Left lobe of liver (tissue), 2 donors: ENCODE measurements at regions not wholly inside any gene's neighbourhood (a gene's known extent, or its start where the extent isn't known, plus 50 kb on each side); places are given as distances from the start of the nearest gene placed in this dataset.

ENCODE experiments used
- ATAC-seq: fragments of 200-7000 bp; cut with Tn5 transposase; one replicate; pipeline ENCODE4 v1.9.1; 2020; ENCODE audit warnings: mild to moderate bottlenecking, moderate library complexity
- DNase-seq: peaks from one replicate; pipeline ENCODE4 v3.0.0-alpha.2; 2020; ENCODE audit warnings: low spot score
- donor health status: DM: no; HTN: no; CAD: no; lungs with moderate emphysema.
- donor health status: DM: no; HTN: yes; CAD: no.

- ATAC-seq (no peak), DNase-seq (no peak)
Observed at GRCh38 chr14:99058542-99058941, 213.5 kb downstream of the BCL11B start.

- no peak for ATAC-seq
- DNase-seq = no peak
Observed at GRCh38 chr14:99062216-99062615, 209.8 kb downstream of the BCL11B start.

- ATAC-seq = no peak
- DNase-seq = no peak
Observed at GRCh38 chr14:99062772-99063418, 209.1 kb downstream of the BCL11B start.

DNA sequence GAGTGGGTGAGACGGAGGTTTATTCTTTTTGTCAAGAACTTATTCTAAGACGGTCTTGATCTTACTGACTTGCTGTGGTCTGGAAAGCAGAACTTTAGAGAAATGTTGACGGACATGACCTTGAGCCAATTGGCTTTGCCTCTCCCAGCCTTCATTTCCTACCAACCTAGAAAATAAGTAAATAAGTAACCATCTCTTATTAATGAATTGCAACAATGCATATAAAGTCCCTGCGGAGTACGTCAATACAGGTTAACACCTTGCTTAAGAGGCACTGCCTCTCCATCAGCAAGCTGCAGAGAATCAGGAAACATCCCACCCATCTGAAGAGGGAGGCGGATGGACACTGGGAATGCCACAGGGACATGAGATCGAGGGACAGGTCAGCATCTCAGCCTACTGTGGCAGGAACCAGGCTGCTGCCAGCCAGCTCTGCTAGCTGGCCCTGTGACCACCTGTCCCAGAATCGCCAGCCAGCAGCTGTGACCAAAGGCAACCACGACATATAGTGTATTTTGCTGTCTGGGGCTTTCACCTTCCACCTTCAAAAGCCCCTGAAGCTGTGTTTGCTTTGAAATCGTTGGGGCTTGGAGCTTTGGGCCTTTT, 208.3 kb downstream of the BCL11B start:
- ATAC-seq = no peak
- no peak for DNase-seq

DNA sequence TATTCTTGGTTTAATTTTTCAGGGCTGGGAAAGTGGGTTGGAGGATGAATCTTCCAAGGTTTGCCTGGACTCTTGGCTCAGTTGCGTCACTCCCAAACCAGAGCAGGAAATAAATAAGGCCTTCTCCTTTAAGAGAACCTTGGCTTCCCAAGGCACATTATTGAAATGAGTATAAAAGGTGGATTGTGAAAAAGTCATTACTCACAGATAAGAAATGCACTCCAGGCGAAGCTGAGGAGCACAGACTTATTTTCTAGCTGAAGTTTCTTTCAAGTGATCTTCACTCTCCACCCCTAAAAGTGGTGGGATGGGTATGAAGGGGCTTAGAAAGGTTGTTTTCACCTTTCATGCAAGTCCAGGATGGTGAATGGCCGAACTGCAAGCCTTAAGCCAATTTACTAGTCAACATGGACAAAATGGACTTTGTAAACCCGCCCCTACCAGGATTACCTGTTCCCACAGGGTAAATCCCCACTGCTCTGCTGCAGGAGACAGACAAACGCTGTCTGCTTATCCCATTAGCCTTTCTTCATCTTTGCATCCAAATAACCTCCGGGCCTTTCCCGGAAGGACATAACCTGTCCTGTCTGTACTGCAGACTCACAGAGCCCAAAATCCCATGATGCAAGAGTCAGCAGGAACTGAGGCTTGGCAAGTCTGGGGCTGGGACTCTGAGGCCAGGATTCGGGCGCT, 207.6 kb downstream of the BCL11B start:
- DNase-seq = no peak
- no peak for ATAC-seq

DNA sequence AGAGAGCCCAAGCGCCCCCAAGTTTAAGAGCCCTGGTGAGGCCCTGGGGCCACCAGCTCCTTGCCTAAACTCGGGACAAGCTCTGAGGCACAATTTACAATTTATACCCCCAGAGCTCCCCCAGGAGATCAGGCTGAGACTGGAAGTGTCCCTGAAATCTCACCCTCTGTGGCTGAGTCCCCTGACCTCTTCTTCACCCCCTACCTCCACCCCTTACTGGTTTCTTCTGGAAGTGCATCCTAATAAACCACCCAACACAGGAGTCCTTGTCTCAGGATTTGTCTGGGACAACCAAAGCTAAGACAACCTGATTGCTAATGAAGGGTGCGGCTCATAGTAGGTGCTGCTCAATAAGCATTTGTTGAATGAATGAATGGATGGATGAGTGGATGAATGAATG, 206.4 kb downstream of the BCL11B start:
- DNase-seq = no peak
- no peak for ATAC-seq

GRCh38 chr14:99066378-99066777, 205.6 kb downstream of the BCL11B start:
- no peak for ATAC-seq
- no peak for DNase-seq

DNA sequence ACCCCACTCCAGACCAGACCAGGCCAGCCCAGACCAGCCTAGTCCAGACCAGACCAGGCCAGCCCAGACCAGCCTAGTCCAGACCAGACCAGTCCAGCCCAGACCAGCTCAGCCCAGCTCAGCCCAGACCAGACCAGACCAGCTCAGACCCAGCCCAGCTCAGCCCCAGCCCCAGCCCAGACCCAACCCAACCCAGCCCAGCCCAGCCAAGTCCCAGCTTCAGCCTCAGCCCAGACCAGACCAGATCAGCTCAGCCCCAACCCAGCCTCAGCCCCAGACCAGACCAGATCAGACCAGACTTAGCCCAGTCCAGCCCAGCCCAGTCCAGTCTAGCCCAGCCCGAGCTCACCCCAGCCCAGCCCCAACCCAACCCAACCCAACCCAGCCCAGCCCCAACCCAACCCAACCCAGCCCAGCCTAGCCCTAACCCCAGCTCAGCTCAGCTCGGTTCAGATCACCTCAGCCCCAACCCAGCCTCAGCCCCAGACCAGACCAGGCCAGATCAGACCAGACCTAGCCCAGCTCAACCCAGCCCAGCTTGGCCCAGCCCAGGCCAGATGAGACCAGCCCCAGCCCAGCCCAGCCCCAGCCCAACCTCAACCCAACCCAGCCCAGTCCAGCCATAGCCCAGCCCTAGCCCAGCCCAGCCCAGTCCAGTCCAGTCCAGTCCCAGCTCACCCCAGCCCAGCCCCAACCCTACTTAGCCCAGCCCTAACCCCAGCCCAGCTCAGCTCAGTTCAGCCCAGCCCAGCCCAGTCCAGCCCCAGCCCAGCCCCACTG, 204.7 kb downstream of the BCL11B start:
- no peak for ATAC-seq
- DNase-seq = no peak

GRCh38 chr14:99067927-99068326, 204.1 kb downstream of the BCL11B start:
- DNase-seq = no peak
- no peak for ATAC-seq

DNA sequence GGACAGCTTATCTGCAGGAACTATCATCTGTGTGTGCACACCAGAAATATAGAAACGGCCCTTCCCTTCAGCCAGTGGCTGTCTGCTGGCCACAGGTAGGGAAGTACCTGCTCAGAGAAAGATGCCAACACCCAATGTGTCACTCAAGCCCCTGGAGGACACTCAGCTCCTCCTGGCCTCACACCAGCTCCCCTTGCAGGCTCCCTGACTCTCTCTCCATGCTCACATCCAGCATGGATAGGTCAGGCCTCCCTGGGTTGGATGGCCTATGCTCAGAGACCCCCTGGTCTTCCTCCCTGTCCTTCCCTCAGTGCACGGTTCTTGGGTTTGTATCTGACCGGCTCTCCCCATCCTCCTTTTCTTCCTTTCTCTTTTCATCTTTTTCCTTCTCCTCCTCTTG, 202.1 kb downstream of the BCL11B start:
- DNase-seq (no peak), ATAC-seq (no peak)

DNA sequence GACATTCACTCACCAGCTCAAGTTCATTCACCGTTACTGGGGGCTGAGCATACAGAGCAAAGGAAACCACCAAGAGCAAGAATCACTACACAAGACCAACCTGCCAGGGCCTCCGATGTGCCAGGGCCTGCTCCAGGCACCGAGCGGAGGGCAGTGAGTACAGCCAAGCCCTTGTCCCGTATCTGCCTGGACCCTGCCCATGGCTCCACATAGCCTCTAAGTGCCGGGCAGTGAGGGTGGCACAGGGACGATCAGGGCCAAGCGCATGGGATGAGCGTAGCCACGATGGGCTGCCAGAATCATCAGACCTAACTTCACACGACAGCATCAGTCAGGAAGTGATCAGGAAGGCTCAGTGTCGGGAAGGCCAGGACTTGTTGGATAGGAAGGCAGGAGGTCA, 199.6 kb downstream of the BCL11B start:
- no peak for DNase-seq
- ATAC-seq = no peak

DNA sequence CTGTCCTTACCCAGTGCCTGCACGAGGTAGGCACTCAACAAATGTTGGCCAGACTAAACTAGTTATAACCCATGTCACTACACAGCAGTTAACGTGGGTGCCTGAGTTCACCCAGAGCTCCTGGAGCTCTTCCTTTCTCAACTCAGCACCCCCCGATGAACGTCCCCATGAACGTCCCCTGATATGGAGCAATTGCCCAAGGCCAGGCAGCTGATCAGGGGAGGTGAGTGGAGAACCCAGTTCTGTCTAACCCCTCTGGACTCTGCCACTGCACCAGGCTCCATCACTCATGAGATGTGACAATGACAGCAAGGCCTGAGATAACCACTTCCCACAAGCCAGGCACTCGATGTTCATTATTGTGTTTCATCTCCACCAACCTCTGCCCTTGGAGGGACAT, 199.0 kb downstream of the BCL11B start:
- DNase-seq = no peak
- ATAC-seq = no peak

DNA sequence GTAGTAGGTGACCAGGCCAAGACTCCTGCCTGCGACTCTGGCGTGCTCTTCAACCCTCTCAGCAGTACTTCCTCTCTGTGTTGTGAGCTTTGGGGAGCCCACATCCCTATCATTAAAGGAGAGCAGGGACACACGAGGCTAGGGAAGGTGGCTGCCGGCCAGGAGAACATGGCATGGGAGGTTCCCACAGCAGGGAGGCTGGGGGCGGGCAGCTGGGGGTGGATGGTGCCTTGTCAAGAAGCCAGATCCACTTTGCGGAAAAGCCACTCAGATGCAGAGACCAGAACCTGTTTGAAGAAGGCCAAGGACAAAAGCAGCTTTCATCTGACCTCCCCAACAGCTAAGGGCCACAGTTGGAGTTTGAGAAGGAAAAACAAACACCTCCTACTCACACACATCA, 198.6 kb downstream of the BCL11B start:
- ATAC-seq = no peak
- no peak for DNase-seq

- ATAC-seq (no peak), DNase-seq (no peak)
Observed at GRCh38 chr14:99075061-99075460, 196.9 kb downstream of the BCL11B start.

- no peak for DNase-seq
- ATAC-seq = no peak
Observed at GRCh38 chr14:99075771-99076375, 196.1 kb downstream of the BCL11B start.

- ATAC-seq (no peak), DNase-seq (no peak)
Observed at GRCh38 chr14:99077076-99077843, 194.7 kb downstream of the BCL11B start.

GRCh38 chr14:99077844-99078236, 194.2 kb downstream of the BCL11B start:
- no peak for DNase-seq
- ATAC-seq = no peak

GRCh38 chr14:99078426-99078825, 193.6 kb downstream of the BCL11B start:
- DNase-seq (no peak), ATAC-seq (no peak)

- ATAC-seq = no peak
- DNase-seq = no peak
Observed at GRCh38 chr14:99079061-99079727, 192.8 kb downstream of the BCL11B start.

- DNase-seq = no peak
- ATAC-seq = no peak
Observed at GRCh38 chr14:99080306-99080705, 191.7 kb downstream of the BCL11B start.
